GM18502 (cell line): ENCODE measurements at regions not wholly inside any gene's neighbourhood (a gene's known extent, or its start where the extent isn't known, plus 50 kb on each side); places are given as distances from the start of the nearest gene placed in this dataset.
"Not testable (repeated sequence)": the region's sequence is repeated elsewhere in the genome, so short reads cannot be mapped to it uniquely, and the experiment has no call there.

Experiments
- ATAC-seq: cut with Tn5 transposase; IDR thresholded peaks from one replicate; pipeline ENCODE4 v1.9.1; 2021; ENCODE audit warnings: mild to moderate bottlenecking; ENCODE audit not compliant: unreplicated experiment, poor library complexity

GRCh38 chr3:86887876-86888275 lies 103.1 kb downstream of the VGLL3 start:
- no peak for ATAC-seq

DNA sequence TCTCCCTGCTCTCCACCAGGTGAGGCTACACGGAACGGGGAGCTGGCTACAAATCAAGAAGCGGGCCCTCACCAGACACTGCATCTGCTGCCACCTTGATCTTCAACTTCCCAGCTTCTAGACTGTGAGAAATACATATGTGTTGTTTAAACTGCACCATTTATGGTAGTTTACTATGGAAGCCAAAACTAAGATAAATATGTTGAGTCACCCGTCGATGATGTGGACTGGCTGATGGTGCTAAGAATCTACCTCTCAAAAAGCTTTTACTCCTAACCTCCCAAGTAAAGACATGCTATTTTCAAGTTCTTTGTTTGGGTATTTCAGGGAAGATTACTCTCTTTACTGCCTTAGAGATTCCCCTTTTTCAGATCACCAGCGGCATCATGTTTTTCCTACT lies 110.9 kb downstream of the VGLL3 start:
- ATAC-seq = no peak

GRCh38 chr3:86876504-86877181 lies 114.3 kb downstream of the VGLL3 start:
- ATAC-seq = not testable (repeated sequence)

DNA sequence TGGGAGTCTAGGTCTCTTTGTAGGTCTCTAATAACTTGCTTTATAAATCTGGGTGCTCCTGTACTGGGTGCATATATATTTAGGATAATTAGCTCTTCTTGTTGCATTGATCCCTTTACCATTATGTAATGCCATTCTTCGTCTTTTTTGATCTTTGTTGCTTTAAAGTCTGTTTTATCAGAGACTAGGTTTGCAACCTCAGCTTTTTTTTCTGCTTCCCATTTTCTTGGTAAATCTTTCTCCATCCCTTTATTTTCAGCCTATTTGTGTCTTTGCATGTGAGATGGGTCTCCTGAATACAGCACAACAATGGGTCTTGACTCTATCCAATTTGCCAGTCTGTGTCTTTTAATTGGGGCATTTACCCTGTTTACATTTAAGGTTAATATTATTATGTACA lies 116.2 kb downstream of the VGLL3 start:
- ATAC-seq = not testable (repeated sequence)

DNA sequence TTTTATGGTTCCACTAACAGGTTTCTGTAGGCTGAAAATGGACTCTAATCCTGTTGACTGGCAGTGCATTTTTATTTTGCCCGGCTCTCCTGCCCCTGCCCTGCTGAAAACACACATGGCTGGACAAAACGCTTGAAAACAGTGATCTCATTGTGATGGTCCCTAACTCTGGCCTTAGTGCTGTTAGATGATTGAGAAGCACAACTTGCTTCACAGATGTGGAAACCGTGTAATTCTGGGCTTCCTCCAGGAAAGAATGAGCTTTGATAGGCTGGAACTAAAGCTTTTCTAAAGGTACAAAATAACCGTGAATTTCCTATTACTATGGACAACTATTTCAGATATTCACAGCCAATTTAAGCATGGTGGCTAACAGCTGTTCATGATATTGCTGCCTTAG lies 121.4 kb downstream of the VGLL3 start:
- ATAC-seq = no peak

- no peak for ATAC-seq
Measured at GRCh38 chr3:86867982-86868381, 123.0 kb downstream of the VGLL3 start.

GRCh38 chr3:86865506-86865905 lies 125.4 kb downstream of the VGLL3 start:
- ATAC-seq = no peak

DNA sequence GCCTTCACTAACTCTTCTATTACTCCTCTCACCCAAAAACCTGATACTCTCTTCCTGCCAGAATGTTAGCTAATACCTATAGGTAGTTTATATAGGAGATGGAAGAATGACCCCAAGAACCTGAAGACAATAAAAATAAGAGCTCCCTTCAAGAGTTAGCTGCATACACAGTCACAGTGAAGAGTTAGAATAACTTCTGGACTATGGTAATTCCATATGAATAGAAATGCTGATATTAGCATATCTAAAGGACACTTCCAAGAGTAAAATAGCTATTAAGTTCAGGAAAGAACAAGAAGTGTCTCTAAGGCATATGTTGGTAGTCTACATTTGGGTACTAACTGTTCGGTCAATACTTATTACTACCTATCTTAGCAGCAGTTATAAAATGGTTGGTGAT lies 134.2 kb downstream of the VGLL3 start:
- no peak for ATAC-seq

DNA sequence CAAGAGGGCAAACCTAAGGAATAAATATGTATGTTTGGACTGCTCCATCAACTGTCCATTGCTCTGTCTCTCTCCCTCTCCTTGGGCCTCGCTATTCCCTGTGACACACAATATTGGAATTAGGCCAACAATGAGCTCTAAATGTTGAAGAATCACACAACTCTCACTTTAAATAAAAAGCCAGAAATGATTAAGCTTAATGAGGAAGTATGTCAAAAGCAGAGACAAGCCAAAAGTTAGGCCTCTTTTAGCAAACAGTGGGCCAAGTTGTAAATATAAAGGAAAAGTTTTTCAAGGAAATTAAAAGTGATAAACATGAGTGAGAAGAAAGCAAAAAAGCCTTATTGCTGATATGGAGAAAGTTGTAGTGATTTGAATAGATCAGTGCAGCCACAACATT lies 141.0 kb downstream of the VGLL3 start:
- no peak for ATAC-seq

GRCh38 chr3:86845726-86846125 lies 145.2 kb downstream of the VGLL3 start:
- no peak for ATAC-seq

DNA sequence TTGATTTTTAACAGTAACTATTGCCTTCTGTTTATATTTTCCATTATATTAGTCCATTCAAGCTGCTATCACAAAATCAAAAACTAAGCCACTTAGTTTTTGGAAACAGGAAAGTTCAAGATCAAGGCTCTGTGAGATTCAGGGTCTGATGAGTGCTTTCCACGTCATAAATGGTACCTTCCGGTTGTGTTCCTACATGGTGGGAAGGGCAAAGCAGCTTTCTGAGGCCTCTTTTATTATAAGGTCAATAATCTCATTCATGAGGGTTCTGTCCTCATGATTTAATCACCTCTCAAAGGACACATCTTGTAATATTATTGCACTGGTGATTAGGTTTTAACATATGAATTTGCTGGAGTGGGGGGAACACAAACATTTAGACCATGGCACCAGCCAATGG lies 152.0 kb downstream of the VGLL3 start:
- no peak for ATAC-seq

GRCh38 chr3:86837871-86838270 lies 153.1 kb downstream of the VGLL3 start:
- no peak for ATAC-seq

DNA sequence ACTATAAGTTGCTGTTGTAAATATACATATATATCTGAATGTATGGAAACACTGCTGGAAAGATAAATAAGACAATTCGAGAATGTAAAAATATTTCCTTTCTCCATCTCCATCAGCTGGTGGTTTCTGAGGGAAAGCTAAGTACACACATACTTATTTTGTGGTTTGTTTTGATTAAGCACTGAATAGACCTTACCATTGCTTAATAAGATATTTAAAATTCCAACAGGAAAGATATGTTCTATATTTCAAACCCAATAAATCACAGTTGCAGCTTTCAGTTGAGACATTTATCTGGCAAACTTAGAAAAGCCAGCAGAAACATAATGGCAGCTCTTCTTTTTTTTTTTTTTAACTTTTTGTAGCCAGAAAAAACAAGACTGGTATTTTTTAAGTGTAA lies 160.4 kb downstream of the VGLL3 start:
- no peak for ATAC-seq

- no peak for ATAC-seq
Measured at GRCh38 chr3:86828751-86829150, 162.2 kb downstream of the VGLL3 start.

- ATAC-seq = not testable (repeated sequence)
Measured at GRCh38 chr3:86827582-86827981, 163.4 kb downstream of the VGLL3 start.

- no peak for ATAC-seq
Measured at GRCh38 chr3:86826292-86826691, 164.7 kb downstream of the VGLL3 start.

DNA sequence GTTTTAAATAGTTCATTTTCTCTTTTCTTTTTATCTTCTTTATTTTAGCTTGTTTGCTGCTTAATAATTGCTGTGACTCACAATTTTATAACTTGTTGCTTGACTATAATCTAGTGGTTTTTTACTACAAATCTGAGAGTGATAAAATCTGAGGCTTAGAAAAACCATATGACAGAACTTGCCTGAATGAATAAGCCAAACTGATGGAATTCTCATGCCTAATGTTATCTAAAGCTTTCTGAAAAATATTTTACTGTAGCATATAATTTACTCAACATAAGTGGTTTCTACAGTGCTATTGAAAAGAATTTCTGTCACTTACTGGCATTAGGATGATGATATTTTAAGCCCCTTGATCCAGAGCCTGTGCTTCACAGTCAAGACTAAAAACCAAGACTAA lies 175.1 kb downstream of the VGLL3 start:
- ATAC-seq = no peak

- no peak for ATAC-seq
Measured at GRCh38 chr3:86814918-86815655, 175.9 kb downstream of the VGLL3 start.

GRCh38 chr3:86814321-86814720 lies 176.6 kb downstream of the VGLL3 start:
- no peak for ATAC-seq

- no peak for ATAC-seq
Measured at GRCh38 chr3:86801921-86802320, 189.0 kb downstream of the VGLL3 start.

DNA sequence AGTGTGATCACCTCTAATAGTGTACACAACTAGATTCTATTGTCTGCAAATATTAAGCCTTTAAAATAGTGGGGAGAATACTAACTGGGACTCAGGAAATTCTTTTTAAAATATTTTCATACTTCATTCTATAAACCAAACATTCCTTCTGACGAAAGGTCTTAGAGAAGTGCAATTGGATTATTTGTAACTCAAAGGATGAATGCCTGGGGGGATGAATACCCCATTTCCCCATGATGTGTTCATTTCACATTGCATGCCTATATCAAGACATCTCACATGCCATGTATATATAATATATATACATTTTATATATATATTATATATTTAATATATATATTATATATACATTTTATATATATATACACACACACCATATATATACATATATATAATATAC lies 189.9 kb downstream of the VGLL3 start:
- ATAC-seq = no peak

DNA sequence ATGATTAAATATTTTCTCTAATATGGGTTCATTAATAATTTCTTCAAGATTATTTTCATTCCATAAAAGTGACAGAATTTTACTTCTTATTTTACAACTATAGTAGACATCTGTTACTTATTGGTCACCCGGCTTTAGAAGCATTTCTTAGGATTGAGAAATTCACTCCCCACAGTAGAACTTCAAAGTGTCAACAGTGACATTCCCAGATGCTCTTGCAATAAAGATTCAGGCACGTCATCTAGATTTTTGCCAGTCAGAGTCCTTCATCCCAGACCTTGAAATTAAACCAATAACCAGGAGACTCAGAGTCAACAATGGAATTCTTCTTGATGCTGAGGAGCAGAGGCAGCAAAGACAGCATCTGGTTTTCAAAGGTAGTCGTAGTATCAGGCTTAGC lies 190.8 kb downstream of the VGLL3 start:
- ATAC-seq = no peak
